ENCODE measurements at regions not wholly inside any gene's neighbourhood (a gene's known extent, or its start where the extent isn't known, plus 50 kb on each side); places are given as distances from the start of the nearest gene placed in this dataset.
"Not testable (repeated sequence)": the region's sequence is repeated elsewhere in the genome, so short reads cannot be mapped to it uniquely, and the experiment has no call there.

- H3K27me3 ChIP-seq (replicated peaks): no peaks in the 10 kb centered on the region
- DNase-seq: no peak
- no peak overlapping the region for H3K4me3 ChIP-seq (ENCODE audit: low read depth, low read length)
- H3K36me3 ChIP-seq (replicated peaks): no peaks in the 10 kb centered on the region
- no peak for TF ChIP-seq CTCF (IDR thresholded peaks at IDR 0.05; ENCODE audit: low read depth, low read length, missing control alignments)
- H3K27ac ChIP-seq: no peak overlapping the region
- in situ Hi-C loops (cut with HindIII; ENCODE audit: low pct_ligation_motif_present, low sequenced_read_pairs): no loop called here
These were observed 122.2 kb downstream of the NOC3L start for GRCh38 chr10:94240491-94240890.

GRCh38 chr10:94240901-94241300 lies 121.8 kb downstream of the NOC3L start:
- no peak overlapping the region for H3K4me3 ChIP-seq (ENCODE audit: low read depth, low read length)

GRCh38 chr10:94251098-94251497 lies 111.6 kb downstream of the NOC3L start:
- in situ Hi-C loops (cut with HindIII; ENCODE audit: low pct_ligation_motif_present, low sequenced_read_pairs): no loop called here
- no peak overlapping the region for H3K4me3 ChIP-seq (ENCODE audit: low read depth, low read length)
- no peaks in the 10 kb centered on the region for H3K36me3 ChIP-seq (replicated peaks)
- H3K27me3 ChIP-seq (replicated peaks): no peaks in the 10 kb centered on the region
- DNase-seq: no peak
- no peak for TF ChIP-seq CTCF (IDR thresholded peaks at IDR 0.05; ENCODE audit: low read depth, low read length, missing control alignments)
- H3K27ac ChIP-seq: no peak overlapping the region

More at GRCh38 chr10:94240901-94241300, 121.8 kb downstream of the NOC3L start:
- TF ChIP-seq CTCF (IDR thresholded peaks at IDR 0.05; ENCODE audit: low read depth, low read length, missing control alignments): no peak
- Histone ChIP-seq H3K27ac (no peak overlapping the region), H3K27me3 (replicated peaks) (no peaks in the 10 kb centered on the region), H3K36me3 (replicated peaks) (no peaks in the 10 kb centered on the region)
- DNase-seq: no peak
- in situ Hi-C loops (cut with HindIII; ENCODE audit: low pct_ligation_motif_present, low sequenced_read_pairs): no loop called here

GRCh38 chr10:94251568-94251967 lies 111.2 kb downstream of the NOC3L start:
- Histone ChIP-seq H3K27me3 (replicated peaks) (no peaks in the 10 kb centered on the region), H3K27ac (no peak overlapping the region), H3K4me3 (ENCODE audit: low read depth, low read length) (no peak overlapping the region), H3K36me3 (replicated peaks) (no peaks in the 10 kb centered on the region)
- in situ Hi-C loops (cut with HindIII; ENCODE audit: low pct_ligation_motif_present, low sequenced_read_pairs): no loop called here
- TF ChIP-seq CTCF (IDR thresholded peaks at IDR 0.05; ENCODE audit: low read depth, low read length, missing control alignments): no peak
- DNase-seq: no peak

GRCh38 chr10:94257407-94257806 lies 105.3 kb downstream of the NOC3L start:
- H3K4me3 ChIP-seq (ENCODE audit: low read depth, low read length); DNase-seq; in situ Hi-C loops (cut with HindIII; ENCODE audit: low pct_ligation_motif_present, low sequenced_read_pairs); H3K27ac ChIP-seq; H3K36me3 ChIP-seq (replicated peaks); H3K27me3 ChIP-seq (replicated peaks): not testable (repeated sequence)

- no peaks in the 10 kb centered on the region for H3K36me3 ChIP-seq (replicated peaks)
- H3K4me3 ChIP-seq (ENCODE audit: low read depth, low read length): no peak overlapping the region
- no peak for TF ChIP-seq CTCF (IDR thresholded peaks at IDR 0.05; ENCODE audit: low read depth, low read length, missing control alignments)
- in situ Hi-C loops (cut with HindIII; ENCODE audit: low pct_ligation_motif_present, low sequenced_read_pairs): no loop called here
- DNase-seq: no peak
- H3K27me3 ChIP-seq (replicated peaks): no peaks in the 10 kb centered on the region
- no peak overlapping the region for H3K27ac ChIP-seq
These were observed 102.3 kb downstream of the NOC3L start for GRCh38 chr10:94260455-94260854.

Measured in brain microvascular endothelial cell (primary cell).